ENCODE measurements at regions not wholly inside any gene's neighbourhood (a gene's known extent, or its start where the extent isn't known, plus 50 kb on each side); places are given as distances from the start of the nearest gene placed in this dataset.
"Not testable (repeated sequence)": the region's sequence is repeated elsewhere in the genome, so short reads cannot be mapped to it uniquely, and the experiment has no call there.

DNA sequence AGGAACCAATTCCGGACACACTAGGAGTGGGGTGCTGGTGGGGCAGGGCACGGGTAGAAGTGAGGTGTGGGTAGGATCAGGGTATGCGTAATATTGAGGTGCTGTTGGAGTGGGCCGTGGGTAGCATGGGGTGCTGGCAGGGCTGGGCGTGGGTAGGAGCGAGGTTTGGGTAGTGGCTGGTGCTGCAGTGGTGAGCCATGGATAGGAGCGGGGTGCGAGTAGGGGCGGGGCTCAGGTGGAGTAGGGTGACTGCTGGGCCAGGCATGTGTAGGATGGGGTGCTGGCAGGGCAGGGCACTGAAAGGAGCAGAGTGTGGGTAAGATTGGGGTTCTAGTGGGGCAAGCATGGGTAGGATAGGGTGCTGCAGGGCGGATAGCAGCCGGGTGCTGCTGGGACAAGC is 114.2 kb upstream of the DUSP22 start:
- TF ChIP-seq, protein P1, sequence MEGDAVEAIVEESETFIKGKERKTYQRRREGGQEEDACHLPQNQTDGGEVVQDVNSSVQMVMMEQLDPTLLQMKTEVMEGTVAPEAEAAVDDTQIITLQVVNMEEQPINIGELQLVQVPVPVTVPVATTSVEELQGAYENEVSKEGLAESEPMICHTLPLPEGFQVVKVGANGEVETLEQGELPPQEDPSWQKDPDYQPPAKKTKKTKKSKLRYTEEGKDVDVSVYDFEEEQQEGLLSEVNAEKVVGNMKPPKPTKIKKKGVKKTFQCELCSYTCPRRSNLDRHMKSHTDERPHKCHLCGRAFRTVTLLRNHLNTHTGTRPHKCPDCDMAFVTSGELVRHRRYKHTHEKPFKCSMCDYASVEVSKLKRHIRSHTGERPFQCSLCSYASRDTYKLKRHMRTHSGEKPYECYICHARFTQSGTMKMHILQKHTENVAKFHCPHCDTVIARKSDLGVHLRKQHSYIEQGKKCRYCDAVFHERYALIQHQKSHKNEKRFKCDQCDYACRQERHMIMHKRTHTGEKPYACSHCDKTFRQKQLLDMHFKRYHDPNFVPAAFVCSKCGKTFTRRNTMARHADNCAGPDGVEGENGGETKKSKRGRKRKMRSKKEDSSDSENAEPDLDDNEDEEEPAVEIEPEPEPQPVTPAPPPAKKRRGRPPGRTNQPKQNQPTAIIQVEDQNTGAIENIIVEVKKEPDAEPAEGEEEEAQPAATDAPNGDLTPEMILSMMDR (IDR thresholded peaks at IDR 0.05; ENCODE audit: insufficient read depth, low read depth, low read length, missing control alignments): no peak
- H3K4me3 ChIP-seq (ENCODE audit: low read depth, low read length): no peak overlapping the region

DNA sequence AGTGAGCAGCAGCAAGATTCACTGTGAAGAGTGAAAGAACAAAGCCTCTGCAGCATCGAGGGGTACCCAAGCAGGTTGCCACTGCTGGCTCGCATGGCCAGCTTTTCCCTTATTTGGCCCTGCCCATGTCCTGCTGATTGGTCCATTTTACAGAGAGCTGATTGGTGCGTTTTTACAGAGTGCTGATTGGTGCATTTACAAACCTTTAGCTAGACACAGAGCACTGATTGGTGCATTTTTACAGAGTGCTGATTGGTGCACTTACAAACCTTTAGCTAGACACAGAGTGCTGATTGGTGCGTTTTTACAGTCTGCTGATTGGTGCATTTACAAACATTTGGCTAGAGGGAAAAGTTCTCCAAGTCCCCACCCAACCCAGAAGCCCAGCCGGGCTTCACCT is 113.4 kb upstream of the DUSP22 start:
- not testable (repeated sequence) for H3K4me3 ChIP-seq (ENCODE audit: low read depth, low read length); DNase-seq (ENCODE audit: low read depth)

More for the DNA sequence above, 114.2 kb upstream of the DUSP22 start:
- DNase-seq (ENCODE audit: low read depth): no peak

DNA sequence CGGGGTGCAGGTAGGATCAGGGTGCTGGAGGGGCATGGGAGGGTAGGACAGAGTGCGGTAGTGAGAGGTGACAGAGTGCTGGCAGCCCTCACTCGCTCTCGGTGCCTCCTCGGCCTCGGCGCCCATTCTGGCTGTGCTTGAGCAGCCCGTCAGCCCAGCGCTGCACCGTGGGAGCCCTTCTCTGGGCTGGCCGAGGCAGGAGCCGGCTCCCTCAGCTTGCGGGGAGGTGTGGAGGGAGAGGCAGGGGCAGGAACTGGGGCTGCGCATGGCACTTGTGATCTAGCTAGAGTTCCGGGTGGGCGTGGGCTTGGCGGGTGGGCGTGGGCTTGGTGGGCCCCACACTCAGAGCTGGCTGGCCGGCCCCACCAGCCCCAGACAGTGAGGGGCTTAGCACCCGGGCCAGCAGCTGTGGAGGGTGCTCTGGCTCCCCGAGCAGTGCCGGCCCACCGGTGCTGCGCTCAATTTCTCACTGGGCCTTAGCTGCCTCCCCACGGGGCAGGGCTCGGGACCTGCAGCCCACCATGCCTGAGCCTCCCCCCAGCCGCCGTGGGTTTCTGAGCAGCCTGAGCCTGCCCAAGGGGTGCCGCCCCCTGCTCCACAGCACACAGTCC is 112.8 kb upstream of the DUSP22 start:
- no peak overlapping the region for H3K4me3 ChIP-seq (ENCODE audit: low read depth, low read length)
- TF ChIP-seq, protein P1 (IDR thresholded peaks at IDR 0.05; ENCODE audit: insufficient read depth, low read depth, low read length, missing control alignments): no peak
- no peak for DNase-seq (ENCODE audit: low read depth)

DNA sequence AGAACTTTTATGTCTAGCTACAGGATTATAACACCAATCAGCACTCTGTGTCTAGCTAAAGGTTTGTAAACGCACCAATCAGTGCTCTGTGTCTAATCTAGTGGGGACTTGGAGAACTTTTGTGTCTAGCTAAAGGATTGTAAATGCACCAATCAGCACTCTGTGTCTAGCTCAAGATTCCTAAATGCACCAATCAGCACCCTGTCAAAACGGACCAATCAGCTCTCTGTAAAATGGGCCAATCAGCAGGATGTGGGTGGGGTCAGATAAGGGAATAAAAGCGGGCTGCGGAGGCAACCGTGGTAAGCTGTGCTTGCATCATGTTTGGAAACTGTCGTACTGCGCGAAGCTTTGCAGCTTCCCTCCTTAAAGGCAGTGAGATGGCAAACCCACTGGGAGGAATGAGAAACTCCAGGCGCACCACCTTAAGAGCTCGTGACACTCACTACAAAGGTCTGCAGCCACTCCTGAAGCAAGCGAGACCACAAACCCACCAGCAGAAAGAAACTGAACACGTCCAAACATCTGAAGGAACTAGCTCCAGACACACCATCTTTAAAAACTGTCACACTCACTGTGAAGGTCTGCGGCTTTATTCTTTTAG is 112.1 kb upstream of the DUSP22 start:
- DNase-seq (ENCODE audit: low read depth); H3K4me3 ChIP-seq (ENCODE audit: low read depth, low read length): not testable (repeated sequence)

DNA sequence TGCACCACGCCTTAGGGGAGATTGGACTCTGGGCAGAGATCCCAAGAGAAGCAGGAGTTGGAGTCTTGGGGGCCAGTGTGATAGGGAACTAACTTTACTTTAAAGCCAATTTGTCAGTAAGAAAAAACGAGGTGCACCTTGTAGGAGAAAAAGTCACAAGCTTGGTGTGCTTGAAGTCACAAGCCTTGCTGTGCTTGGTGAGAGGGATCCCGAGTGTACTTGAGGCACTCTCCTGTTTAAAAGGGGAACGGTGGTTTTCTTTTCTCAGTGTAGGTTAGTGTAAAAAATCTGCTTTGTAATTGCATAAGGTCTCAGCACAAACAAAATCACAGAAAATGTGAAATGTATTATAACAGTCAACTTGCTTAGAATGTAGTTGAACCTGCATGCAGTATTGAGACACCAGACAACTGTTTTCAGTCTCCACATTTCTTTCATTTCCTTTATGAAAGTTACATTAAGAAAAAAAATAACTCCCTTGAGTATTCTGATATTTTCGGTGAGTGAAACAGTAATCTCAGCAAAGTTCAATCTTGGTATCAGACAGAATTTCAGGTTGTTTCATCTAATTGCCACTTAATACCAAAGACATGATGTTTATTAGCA is 111.1 kb upstream of the DUSP22 start:
- TF ChIP-seq, protein P1 (IDR thresholded peaks at IDR 0.05; ENCODE audit: insufficient read depth, low read depth, low read length, missing control alignments): no peak
- peak; percentile 74 for DNase-seq (ENCODE audit: low read depth)
- no peak overlapping the region for H3K4me3 ChIP-seq (ENCODE audit: low read depth, low read length)

DNA sequence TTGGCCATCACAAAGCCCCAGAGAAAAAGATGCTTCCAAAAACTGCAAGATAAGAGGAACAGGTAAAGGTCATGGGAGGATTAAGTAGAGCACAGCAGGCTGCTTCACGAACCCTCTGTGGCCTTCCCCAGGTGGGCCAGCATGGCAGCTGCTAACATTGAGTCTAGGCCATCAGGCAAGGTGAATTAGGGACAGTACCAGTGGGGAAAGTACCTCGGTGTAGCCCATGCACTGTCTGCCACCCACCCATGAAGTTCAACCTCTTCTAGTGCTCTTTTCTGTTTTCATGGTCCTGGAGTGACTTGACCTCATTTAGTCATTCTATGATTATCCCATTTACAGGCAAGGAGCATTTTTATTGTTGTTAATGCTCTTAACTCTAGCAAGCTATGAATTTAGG is 108.6 kb upstream of the DUSP22 start:
- no peak overlapping the region for H3K4me3 ChIP-seq (ENCODE audit: low read depth, low read length)
- TF ChIP-seq, protein P1 (IDR thresholded peaks at IDR 0.05; ENCODE audit: insufficient read depth, low read depth, low read length, missing control alignments): no peak
- no peak for DNase-seq (ENCODE audit: low read depth)

DNA sequence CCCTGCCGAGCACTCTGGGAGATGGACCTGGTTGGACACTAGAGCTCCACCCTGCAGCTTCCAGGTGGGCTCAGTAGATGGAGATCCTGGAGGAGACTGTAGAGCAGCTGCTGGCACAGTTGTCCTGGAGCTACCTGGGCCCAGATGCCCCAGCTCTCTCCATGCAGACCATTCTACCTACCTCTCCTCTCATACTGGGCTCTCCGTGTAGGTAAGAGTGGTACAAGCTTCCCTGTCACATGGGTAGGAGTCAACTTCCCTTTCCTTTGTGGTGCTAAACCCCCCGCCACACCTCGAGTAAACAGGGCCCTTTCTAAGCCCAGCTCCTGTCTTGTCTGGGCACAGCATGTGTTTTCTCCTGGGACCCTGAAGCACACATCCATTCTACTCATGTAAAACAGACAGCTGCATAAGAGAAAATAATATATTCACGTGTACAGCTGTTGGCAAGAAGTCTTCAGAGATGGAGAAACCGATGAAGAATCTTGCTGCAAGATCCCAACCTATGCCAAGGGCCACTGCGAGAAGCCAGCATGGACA is 108.1 kb upstream of the DUSP22 start:
- TF ChIP-seq, protein P1 (IDR thresholded peaks at IDR 0.05; ENCODE audit: insufficient read depth, low read depth, low read length, missing control alignments): no peak
- H3K4me3 ChIP-seq (ENCODE audit: low read depth, low read length): no peak overlapping the region
- DNase-seq (ENCODE audit: low read depth): no peak

Measured in GM12865 (cell line).